Bronchial epithelial cell (primary cell): ENCODE measurements at regions not wholly inside any gene's neighbourhood (a gene's known extent, or its start where the extent isn't known, plus 50 kb on each side); places are given as distances from the start of the nearest gene placed in this dataset.

Source experiments
- DNase-seq: peaks from one replicate; pipeline ENCODE4 v3.0.0-alpha.2; 2010; ENCODE audit warnings: low read depth
- FAIRE-seq: peaks from 2 replicates; lab custom pipeline; 2011; peaks lifted over from hg19 to GRCh38; lab: Jason Lieb, UNC
- H3K27me3 ChIP-seq: 2 replicates; pipeline ENCODE4 v1.5.1; 2011; ENCODE audit warnings: low read length; ENCODE audit not compliant: control insufficient read depth, insufficient read depth
- H3K36me3 ChIP-seq: 2 replicates; pipeline ENCODE4 v1.5.1; 2011; ENCODE audit warnings: low read length; ENCODE audit not compliant: control insufficient read depth, insufficient read depth
- H3K4me3 ChIP-seq: 2 replicates; pipeline ENCODE4 v1.5.1; 2011; ENCODE audit warnings: mild to moderate bottlenecking, low read depth, low read length, control low read depth
- CTCF ChIP-seq: IDR thresholded peaks from 2 replicates; pipeline ENCODE4 v1.5.1; 2011; ENCODE audit warnings: mild to moderate bottlenecking, moderate library complexity, low read length, control low read depth, inconsistent platforms; ENCODE audit not compliant: insufficient read depth, severe bottlenecking

- no peaks in the 10 kb centered on the region for H3K27me3 ChIP-seq
- H3K4me3 ChIP-seq = no peak overlapping the region
- no peaks in the 10 kb centered on the region for H3K36me3 ChIP-seq
- no peak for TF ChIP-seq CTCF
- no peak for DNase-seq
- FAIRE-seq = no peak
These were observed 111.5 kb upstream of the TMPO start for GRCh38 chr12:98403936-98404335.

- no peak for FAIRE-seq
These were observed 109.5 kb upstream of the TMPO start for GRCh38 chr12:98405805-98406366.

GRCh38 chr12:98406378-98406777 is 109.0 kb upstream of the TMPO start:
- TF ChIP-seq CTCF = no peak
- Histone ChIP-seq H3K27me3 (no peaks in the 10 kb centered on the region), H3K36me3 (no peaks in the 10 kb centered on the region), H3K4me3 (no peak overlapping the region)
- DNase-seq (no peak), FAIRE-seq (no peak)

More at GRCh38 chr12:98405805-98406366, 109.5 kb upstream of the TMPO start:
- Histone ChIP-seq H3K36me3 (no peaks in the 10 kb centered on the region), H3K27me3 (no peaks in the 10 kb centered on the region), H3K4me3 (no peak overlapping the region)
- no peak for DNase-seq
- TF ChIP-seq CTCF = no peak

- DNase-seq (no peak), FAIRE-seq (no peak)
- no peak for TF ChIP-seq CTCF
- no peaks in the 10 kb centered on the region for H3K27me3 ChIP-seq
- no peaks in the 10 kb centered on the region for H3K36me3 ChIP-seq
- H3K4me3 ChIP-seq = no peak overlapping the region
These were observed 106.7 kb upstream of the TMPO start for GRCh38 chr12:98408681-98409080.

- Histone ChIP-seq H3K36me3 (no peaks in the 10 kb centered on the region), H3K4me3 (no peak overlapping the region), H3K27me3 (no peaks in the 10 kb centered on the region)
- FAIRE-seq (no peak), DNase-seq (no peak)
- no peak for TF ChIP-seq CTCF
These were observed 105.8 kb upstream of the TMPO start for GRCh38 chr12:98409548-98409947.

GRCh38 chr12:98410356-98410755 is 105.0 kb upstream of the TMPO start:
- FAIRE-seq = no peak
- Histone ChIP-seq H3K27me3 (no peaks in the 10 kb centered on the region), H3K36me3 (no peaks in the 10 kb centered on the region), H3K4me3 (no peak overlapping the region)
- no peak for DNase-seq
- TF ChIP-seq CTCF = no peak
